HG03520 (cell line): ENCODE measurements at regions not wholly inside any gene's neighbourhood (a gene's known extent, or its start where the extent isn't known, plus 50 kb on each side); places are given as distances from the start of the nearest gene placed in this dataset.

Source experiments
- ATAC-seq: cut with Tn5 transposase; IDR thresholded peaks from one replicate; pipeline ENCODE4 v1.9.1; 2021; ENCODE audit warnings: mild to moderate bottlenecking, moderate library complexity; ENCODE audit not compliant: unreplicated experiment

DNA sequence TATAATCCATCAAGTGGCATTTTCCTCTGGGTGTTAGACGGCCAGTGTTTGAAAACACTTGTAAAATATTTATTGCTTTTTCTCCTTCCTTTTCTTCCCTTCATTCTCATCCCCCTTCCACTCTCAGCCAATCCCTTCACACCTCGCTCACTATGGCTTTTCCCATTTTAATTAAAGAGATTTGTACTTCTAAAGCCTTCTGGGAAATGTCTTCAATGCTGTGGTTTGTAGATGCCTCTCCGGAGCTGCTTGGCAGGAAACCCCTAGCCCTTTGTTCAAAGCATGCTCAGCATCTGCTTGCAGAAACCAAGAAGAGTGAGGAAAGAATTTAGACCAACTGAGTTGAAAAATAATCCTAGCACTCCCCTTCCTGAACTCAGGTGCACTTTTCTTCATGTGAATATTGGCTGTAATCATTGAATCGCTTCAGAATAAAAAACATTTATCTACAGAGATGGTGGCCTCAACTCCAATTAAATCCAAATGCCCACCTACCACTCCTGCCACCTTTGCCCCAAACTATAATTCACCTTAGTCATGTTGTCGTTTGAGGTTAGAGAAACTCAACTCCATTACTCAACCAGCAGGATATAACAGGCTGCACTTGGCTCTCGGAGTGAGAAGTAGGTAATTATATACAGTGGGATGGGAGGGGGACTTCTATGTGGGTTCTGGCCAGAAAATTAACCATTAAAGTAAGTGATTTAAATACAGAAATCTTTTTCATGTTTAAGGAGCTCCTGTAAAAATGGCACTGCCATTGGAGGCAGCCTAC, 659.4 kb upstream of the CAMK1G start:
- no peak for ATAC-seq

DNA sequence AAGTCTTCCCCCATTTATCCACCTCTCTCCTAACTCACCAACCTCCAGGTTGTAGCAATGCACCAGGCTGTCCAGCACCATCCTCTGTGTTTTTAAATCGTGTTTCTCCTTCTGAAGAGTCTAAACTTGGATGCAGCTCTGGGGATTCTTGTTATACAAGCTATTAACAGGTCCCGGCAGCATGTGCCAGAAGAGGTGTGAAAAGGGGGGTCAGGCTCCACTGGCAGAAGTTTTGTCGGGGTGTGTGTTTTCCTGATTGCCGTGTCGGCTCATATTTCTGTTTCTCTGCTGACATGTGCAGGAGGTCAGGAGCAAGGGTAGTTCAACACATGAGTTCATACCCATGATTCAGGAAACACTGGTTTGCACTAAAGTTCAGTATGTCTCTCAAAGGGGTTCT, 658.6 kb upstream of the CAMK1G start:
- ATAC-seq = no peak

DNA sequence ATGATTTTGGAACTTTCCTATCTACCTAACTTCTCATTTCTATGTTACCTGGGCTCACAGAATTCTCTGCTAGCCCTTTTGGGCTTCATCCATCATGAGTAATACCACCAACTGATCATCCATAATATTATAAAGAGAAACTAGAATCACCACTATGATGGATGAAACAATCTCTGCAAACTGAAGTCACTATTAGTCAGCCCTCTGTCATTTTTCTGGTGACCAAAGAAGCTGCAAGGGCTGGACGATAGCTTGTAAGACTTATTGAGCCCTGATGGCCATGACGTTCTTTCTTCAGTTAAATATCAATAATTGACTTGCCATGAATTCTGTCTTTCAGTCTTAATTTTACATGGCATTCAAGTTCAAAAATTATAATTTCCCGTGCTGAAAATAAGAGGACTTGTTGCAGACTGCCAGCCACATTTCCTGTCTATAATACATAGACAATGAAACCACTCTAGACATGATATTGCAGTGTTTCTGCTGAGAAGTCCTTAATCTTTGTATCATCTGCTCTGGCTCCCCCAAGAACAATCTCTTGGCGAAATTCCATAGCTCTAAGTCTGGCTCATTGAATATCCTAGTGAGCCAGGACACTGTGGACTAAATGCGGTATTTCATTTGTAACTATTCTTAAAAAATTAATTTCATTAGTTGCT, 655.0 kb upstream of the CAMK1G start:
- ATAC-seq = no peak

DNA sequence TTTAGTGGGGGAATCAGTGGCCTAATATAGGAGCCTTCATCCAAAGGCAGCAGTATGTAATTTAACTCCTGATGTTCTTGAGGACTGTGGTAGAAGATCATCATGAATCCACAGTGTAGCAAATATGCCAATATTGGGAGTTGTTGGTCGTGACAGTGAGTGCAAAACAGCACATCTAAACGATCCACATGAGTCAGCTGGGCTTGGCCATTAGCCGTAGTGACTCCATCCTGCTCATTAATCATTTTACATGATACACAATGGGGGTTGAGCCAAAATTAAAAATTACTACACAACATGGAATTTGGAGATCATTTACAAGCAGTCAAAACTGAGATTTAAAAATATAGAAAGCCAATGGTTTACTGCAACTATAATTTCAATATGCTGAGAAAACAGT, 653.9 kb upstream of the CAMK1G start:
- no peak for ATAC-seq

DNA sequence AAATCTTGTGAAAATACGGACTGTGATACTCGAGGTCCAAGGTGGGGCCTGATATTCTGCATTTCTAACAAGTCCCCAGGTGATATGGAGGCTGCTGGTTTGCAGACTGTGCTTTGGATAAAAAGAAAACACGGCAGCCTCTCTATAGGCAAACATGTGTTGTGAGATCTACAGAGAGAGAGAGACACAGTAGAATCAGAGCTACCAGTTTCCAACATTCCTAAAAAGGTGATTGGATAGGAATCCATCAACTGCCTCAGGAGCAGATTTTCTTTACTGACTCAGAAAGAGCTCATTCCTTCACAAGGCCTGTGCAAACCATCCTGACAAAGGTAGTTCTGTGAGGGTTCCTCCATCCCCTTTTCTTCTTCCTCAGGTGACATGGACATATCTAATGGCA, 651.6 kb upstream of the CAMK1G start:
- ATAC-seq = no peak

DNA sequence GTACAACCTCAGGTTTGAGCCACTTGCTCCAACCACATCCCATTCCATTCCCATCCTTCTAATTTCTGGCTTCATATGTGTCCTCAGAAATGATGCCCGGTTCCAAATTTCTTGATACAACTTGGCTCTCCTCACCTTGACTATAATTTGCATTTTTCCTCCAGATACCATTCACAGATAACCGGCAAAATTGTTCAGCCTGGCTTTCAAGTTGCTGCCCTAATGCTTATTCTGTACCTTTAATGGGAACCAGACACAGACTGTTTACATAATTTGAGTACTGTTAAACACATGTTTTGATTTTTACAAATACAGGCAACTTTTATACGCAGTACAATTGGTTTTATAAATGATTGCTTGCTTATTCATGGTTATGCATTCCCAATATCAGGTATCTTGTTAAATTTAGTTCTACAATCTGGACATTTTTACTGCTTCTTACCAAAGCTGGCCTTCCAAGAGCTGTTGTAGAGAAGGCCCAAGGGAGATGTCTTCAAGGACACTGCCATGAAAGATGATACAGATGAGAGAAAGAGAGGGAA, 649.5 kb upstream of the CAMK1G start:
- ATAC-seq = no peak

DNA sequence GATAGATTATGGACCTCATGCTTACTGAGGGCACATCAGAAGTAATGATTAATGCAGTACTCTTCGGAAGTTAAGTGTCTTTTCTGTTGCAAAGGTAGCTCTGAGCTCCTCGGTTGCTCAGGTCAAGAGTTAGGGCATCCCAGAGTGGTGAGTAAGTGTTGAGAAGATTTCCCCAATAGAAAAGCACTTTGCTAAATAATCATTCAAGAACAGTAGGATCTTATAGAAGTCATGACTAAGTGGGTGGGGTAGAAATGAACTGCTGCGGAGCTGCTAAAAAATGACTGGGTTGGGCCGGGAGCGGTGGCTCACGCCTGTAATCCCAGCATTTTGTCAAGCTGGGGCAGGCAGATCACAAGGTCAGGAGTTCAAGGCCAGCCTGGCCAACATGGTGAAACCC, 648.6 kb upstream of the CAMK1G start:
- ATAC-seq = no peak

DNA sequence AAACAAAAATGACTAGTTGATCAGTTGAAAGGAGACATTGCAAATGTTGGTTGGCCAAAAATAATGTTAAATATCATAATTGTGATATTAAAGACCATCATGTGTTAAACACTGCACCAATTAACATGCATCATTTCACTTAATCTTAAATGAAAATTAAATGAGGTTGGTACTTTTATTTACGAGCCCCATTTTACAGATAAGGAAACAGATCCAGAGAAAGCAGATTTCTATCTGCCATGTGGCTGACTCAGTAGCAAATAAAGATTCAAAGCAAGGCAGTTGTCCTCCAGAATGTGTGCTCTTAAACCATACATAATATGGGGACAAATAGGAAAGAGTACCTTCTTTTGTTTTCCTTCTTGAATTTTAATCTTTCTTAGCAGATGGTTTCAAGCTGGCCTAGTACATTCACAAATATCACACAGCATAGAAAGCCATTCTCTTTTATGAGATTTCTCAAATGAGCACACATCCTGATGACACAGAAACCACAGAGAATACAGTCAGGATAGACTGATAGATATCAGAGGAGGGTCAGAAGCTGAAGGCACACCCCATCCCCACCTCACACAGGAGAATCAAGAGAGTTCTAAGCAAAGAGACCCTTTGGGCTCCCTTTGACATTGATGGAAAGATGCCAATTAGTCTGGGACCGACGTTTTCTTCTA, 647.9 kb upstream of the CAMK1G start:
- ATAC-seq = no peak

DNA sequence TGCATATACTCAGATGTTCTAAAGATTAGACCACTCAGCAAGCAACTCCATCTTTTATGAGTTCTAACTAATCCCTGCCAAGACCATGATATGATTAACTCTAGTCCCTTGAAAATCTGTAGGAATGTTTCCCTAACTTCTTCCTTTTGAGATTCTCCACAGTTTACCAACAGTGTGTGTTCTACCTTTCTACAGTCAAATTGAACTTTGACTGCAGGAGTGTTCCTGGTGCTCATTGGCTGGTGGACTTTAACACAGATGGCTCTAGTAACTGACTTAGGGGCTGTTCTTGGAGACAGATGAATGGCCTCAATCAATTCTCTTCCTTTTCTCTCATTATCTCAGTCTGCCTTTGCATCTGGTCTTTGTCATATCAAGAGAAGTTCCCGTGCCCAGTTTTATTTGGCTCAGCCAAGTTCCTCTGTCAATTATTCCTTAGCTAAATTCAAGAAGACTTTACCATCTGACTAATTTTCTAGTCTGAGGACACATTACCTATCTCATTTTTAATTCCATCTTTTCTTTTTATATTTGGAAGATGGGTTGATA, 643.9 kb upstream of the CAMK1G start:
- no peak for ATAC-seq

DNA sequence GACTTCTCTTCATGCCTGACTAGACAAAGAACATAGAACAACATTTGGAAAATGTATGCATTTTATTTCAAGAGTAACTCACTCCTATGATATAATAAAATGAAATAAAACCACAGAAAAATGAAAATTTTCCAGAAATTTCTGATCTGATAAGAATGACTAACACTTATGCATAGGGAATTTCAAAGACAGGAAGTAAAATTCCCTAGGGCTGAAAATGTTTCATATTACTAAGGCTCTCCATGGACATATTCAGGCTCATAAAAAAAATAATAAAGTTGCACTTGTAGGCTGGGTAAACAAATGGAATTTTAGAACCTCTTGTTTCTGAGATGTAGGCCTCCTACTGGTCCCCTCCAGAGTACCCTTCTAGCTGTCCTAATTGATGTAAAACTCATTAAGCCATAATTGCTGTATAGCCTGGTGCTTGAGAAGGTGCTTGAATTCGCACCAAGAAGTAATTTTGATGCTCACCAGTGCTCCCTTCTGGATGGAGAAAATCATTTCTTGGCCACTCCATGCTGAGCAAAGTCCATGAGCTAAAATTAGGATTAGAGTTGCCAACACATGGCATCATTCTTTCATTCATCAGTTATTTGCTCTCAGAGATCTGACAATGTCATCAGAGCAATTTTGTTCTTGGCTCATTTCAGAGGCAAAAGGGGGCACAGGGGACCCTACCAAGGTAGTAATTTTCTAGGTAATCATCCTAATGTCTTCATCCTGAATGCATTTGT, 641.0 kb upstream of the CAMK1G start:
- ATAC-seq = no peak

DNA sequence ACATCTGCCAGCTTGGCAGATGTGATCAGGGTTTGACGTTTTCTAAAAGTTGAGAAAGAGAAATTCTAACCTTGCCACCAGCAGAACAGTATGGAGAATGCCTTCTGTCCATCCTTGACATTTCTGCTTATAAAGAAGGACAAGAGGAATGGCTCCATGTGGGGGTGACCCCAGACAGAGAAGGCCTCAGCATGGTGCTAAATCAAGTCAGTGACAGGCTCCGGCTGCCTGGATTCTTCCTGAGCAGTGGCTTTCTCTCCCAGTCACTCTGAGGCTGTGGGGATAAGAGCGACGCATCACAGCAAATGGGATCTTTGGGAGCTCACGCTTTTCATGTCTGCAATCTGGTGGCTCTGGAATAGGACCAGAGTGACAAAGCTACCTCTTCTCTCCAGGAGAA, 640.2 kb upstream of the CAMK1G start:
- no peak for ATAC-seq

DNA sequence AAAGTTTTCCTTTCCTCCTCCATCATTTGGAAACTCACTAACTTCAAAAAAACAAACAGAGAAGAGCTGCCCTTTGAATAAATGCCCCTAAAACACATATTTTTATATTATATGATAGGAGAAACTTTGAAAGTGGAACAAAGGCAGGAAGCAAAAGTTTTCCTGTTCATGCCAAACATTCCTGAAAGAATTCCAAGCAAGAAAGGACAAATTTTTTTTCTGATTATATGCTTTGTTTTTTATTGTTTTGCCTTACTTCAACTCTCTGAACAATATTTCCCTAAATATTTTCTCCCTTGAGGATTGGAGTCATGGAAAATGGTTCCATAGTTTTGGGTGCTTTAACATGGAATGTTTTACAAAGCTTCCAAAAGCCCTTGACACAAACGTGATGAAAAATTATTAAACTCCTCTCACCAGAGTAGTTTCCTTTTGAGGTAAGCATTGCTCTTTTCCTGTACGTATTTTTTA, 638.5 kb upstream of the CAMK1G start:
- ATAC-seq = no peak

DNA sequence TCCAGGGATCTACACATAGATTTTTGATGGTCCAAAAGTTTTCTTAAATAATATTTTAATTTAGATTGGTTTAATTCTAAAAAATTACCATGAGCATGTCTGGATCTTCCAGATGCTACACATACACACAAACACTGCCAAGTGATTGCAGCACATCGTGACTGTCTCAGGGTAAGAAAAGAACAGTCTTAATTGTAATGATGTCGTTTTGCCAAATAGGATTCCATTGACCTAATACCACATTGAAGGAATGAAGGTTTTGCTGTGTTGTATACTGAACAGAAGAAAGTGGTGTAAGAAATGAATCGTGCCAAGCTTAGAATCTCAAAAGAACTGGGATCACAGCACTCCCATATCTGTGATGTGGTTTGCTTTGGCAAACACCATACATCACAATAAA, 633.3 kb upstream of the CAMK1G start:
- ATAC-seq = no peak

DNA sequence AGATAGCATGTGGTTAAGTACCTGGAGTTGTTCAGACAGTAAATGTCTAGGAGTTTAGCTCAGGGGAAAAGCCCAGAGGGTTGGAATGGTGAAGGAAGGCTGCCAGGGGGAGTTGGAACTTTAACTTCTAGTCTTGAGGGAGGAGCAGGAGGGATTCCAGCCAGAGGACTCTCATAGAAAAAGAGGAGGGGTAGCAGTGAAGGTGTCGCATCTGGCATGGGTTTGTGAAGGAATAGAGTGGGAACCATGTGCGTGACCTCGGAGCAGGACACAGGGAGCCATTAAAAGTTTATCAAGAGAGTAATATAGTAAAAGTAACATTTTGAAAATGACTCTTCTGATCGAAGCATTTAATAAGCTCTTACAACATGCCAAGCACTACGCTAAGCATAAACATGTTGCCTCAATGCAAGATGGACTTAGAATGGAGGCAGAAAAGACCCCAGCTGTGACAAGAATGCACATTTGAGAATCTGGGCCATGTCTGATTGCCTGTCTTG, 632.4 kb upstream of the CAMK1G start:
- ATAC-seq = no peak

DNA sequence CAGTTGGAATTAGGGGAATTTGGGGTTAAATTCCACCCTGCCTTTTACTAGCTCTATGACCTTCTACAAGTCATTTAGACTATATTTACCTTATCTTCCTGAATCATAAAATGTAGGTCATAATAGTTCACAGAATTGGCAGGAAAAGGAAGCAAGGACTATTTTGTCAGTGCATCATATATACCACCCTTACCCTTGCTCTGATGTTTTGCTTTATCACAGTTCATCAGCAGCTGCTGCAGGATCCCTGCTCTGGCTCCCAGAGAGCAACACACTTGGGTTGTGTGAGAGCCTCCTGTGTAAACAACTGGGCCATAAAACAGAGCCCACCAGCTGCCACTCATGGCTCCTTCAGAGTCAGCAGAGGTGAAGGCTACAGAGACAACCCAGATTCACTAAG, 631.6 kb upstream of the CAMK1G start:
- ATAC-seq = no peak

DNA sequence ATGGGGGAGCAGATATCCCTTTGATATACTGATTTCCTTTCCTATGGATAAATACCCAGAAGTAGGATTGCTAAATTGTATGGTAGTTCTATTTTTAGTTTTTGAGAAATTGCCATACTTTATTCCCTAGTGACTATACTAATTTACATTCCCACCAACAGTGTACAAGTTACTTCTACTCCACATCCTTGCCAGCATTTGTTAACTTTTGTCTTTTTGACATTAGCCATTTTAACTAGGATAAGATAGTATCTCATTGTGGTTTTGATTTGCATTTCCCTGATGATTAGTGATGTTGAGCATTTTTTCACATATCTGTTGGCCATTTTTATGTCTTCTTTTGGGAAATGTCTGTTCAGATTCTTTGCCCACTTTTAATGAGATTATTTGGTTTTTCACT, 620.6 kb upstream of the CAMK1G start:
- no peak for ATAC-seq

DNA sequence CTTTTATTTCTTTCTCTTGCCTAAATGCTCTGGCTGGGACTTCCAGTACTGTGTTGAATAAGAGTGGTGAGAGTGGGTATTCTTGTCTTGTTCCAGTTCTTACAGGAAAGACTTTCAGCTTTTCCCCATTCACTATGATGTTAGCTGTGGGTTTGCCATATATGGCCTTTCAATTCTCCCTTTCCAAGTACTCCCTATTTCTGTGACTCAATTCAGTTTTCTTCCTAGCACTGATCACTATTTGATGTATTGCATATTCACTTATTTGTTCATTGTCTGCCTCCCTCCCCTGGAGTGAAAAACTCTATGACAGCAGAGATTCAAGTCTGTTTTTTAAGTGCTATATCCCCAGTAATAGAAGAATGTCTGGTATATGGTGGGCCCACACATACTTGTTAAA, 618.2 kb upstream of the CAMK1G start:
- ATAC-seq = no peak

DNA sequence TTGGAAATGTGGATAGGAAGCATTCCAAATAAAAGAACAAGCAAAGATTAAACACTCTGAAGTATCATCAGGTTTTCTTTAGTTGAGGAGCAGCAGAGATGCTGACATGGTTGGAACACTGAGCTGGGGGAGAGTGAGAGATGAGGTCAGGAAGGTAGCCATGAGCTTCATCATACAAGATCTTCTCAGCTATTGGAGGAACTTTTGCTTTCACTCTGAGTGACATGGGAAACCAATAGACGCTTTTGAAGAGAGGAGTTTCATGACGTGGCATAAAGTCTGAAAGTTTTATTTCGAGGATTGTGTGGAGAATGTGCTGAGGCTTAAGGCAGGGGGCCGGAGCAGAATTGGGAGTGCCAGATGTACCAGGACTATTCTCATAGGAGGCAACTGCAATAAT, 616.2 kb upstream of the CAMK1G start:
- no peak for ATAC-seq

DNA sequence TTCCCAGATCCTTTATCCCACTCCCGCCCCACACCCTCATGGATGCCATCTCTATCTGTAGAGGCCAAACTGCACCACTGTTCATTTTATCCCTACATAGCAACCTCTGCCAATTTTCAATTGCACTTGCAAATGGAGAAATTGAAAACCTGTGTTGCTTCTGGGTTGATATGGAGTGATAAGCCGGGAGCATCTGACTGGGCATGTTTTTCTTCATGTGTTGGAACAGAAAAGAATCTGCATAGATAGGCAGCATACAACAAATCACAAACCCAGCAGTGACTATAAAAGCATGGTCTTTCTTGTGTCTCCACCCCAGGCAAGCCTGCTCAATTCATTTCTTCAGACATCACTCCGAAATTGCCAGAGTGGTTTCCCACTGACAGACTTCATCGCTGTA, 608.8 kb upstream of the CAMK1G start:
- ATAC-seq = no peak

DNA sequence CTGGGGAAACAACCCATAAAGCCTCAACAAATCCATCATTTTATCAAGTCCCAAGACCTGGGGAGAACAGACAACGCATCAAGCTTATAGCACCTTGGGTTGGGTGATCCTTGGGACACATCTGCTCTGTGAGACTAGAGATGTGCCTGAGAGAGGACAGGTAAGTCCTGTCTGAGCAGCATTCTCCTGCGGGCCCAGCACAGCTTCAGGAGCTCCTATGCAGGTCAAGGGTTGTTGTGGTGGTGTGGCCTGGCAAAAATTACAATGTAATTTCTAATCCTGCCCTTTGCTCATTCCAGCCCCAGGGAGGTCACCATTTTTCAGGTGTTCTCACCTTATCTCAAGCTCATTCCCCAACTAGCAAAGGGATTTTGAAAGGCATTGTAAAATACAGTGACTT, 608.1 kb upstream of the CAMK1G start:
- ATAC-seq = no peak

DNA sequence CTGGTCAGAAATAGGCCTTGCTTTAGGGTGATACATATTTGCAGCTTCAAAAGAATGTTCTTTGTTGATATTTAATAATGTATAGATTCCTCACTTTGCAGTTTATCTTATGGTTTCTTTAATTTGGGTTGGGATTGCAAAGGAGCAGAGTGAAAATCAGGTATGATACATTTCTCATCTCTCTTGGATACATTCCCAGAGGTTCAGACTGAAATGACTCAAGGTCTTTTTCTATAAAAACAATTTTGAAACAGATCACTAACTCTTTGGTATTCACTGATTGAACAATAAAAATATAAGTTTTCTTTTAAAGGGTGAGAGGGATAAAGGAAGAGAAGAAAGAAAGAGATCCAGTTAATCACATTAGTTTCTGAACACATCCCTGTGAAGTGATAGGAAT, 606.5 kb upstream of the CAMK1G start:
- no peak for ATAC-seq
